Activated naive CD4-positive, alpha-beta T cell treated with anti-CD3 and anti-CD28 coated beads, Interleukin-2, amount 10 ng/mL, durations not matched to agents 7 days and 5 days (primary cell): ENCODE measurements at regions not wholly inside any gene's neighbourhood (a gene's known extent, or its start where the extent isn't known, plus 50 kb on each side); places are given as distances from the start of the nearest gene placed in this dataset.

Experiments
- CTCF ChIA-PET: fragments of 350-600 bp; sonication (Branson Sonifier 250); formaldehyde crosslinking; loops from one replicate; lab custom pipeline; 2021; ENCODE audit warnings: antibody characterized with exemption; lab: Charles Lee
- DNase-seq: peaks from one replicate; pipeline ENCODE4 v3.0.0-alpha.2; 2020
- H3K27ac Mint-ChIP-seq: one replicate; pipeline ENCODE4 v1.8.0; 2021; ENCODE audit warnings: mild to moderate bottlenecking, moderate library complexity, mixed read lengths
- H3K27me3 Mint-ChIP-seq: one replicate; pipeline ENCODE4 v1.8.0; 2021; ENCODE audit warnings: mild to moderate bottlenecking, mixed read lengths
- H3K36me3 Mint-ChIP-seq: one replicate; pipeline ENCODE4 v1.8.0; 2021; ENCODE audit warnings: mixed read lengths
- H3K4me1 Mint-ChIP-seq: one replicate; pipeline ENCODE4 v1.8.0; 2021; ENCODE audit warnings: mixed read lengths
- H3K4me3 Mint-ChIP-seq: one replicate; pipeline ENCODE4 v1.8.0; 2021; ENCODE audit warnings: mild to moderate bottlenecking, moderate library complexity, mixed read lengths
- H3K9me3 Mint-ChIP-seq: one replicate; pipeline ENCODE4 v1.8.0; 2021; ENCODE audit warnings: mixed read lengths

- CTCF ChIA-PET = interaction anchor here (0.8 kb wide), 1 partner anchor 168 kb away, joined by 3 read pairs; no protein-coding TSS in a partner anchor
- Mint-ChIP-seq H3K9me3 (peaks cover 25% of the 10 kb centered on the region), H3K4me3 (peak overlapping the region; percentile 62), H3K4me1 (peaks cover 74% of the 10 kb centered on the region), H3K27ac (peak overlapping the region; percentile 98), H3K36me3 (peaks cover 42% of the 10 kb centered on the region), H3K27me3 (peaks cover 3% of the 10 kb centered on the region)
- peak; percentile 89 for DNase-seq
These were observed 369.8 kb downstream of the SV2B start for GRCh38 chr15:91469632-91470567.

DNA sequence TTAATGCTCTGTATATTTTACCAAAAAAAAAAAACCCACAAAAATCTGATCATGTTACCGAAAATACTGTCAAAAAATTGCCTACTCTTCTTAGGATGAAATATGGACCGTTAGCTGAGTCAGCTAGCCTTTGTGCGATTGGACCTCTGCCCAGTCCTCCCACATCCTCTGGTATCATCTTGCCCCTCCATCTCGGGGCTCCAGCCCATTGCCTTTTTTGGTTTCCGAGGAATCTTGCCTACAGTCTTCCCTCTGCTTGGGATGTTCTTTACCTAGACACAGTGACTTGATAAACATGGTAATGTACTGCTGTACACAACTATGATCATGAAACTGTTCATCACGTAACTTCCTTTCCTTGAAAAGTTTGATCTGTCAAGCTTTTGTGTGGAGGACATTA, 371.4 kb downstream of the SV2B start:
- H3K4me3 Mint-ChIP-seq = no peak overlapping the region
- H3K4me1 Mint-ChIP-seq = peaks cover 76% of the 10 kb centered on the region
- no peaks in the 10 kb centered on the region for H3K27me3 Mint-ChIP-seq
- peaks cover 49% of the 10 kb centered on the region for H3K36me3 Mint-ChIP-seq
- CTCF ChIA-PET = no interaction called here
- DNase-seq = peak; percentile 36
- peak overlapping the region; percentile 98 for H3K27ac Mint-ChIP-seq
- H3K9me3 Mint-ChIP-seq = peaks cover 32% of the 10 kb centered on the region

GRCh38 chr15:91472316-91472756, 372.3 kb downstream of the SV2B start:
- DNase-seq = peak; percentile 68
- CTCF ChIA-PET = interaction anchor here (0.9 kb wide), 1 partner anchor 64 kb away, joined by 3 read pairs; no protein-coding TSS in a partner anchor
- peak overlapping the region; percentile 68 for H3K4me3 Mint-ChIP-seq
- H3K27ac Mint-ChIP-seq = peak overlapping the region; percentile 98
- H3K27me3 Mint-ChIP-seq = no peaks in the 10 kb centered on the region
- peaks cover 35% of the 10 kb centered on the region for H3K9me3 Mint-ChIP-seq
- peaks cover 55% of the 10 kb centered on the region for H3K36me3 Mint-ChIP-seq
- peaks cover 81% of the 10 kb centered on the region for H3K4me1 Mint-ChIP-seq

GRCh38 chr15:91473894-91474545, 374.0 kb downstream of the SV2B start:
- peaks cover 55% of the 10 kb centered on the region for H3K36me3 Mint-ChIP-seq
- no peak overlapping the region for H3K4me3 Mint-ChIP-seq
- DNase-seq = no peak
- CTCF ChIA-PET = no interaction called here
- no peaks in the 10 kb centered on the region for H3K27me3 Mint-ChIP-seq
- peaks cover 34% of the 10 kb centered on the region for H3K9me3 Mint-ChIP-seq
- peak overlapping the region; percentile 98 for H3K27ac Mint-ChIP-seq
- H3K4me1 Mint-ChIP-seq = peaks cover 79% of the 10 kb centered on the region

DNA sequence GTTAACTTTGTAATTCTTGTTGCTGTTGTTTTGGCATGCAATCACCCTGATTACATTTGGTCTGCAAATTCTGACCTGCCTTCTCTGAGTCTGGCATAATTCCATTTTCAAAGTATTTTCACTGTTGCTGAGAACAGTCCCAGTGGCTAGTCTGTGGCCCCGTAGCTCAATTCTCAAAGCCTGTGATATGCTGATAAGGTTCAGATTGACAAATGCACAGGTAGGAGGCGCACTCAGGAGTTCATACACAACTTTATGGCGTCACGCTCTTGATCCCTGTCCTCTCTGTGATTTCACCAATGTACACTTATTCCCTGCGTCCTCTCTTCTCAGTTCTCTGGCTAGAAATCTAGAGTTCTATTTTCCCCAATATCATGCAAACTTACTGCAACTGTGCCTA, 376.6 kb upstream of the SLCO3A1 start:
- no peak for DNase-seq
- CTCF ChIA-PET = no interaction called here
- Mint-ChIP-seq H3K27ac (no peak overlapping the region), H3K9me3 (peaks cover 30% of the 10 kb centered on the region), H3K27me3 (no peaks in the 10 kb centered on the region), H3K4me1 (peaks cover 79% of the 10 kb centered on the region), H3K36me3 (peaks cover 46% of the 10 kb centered on the region), H3K4me3 (no peak overlapping the region)

GRCh38 chr15:91478717-91479191, 374.8 kb upstream of the SLCO3A1 start:
- CTCF ChIA-PET = no interaction called here
- peaks cover 29% of the 10 kb centered on the region for H3K9me3 Mint-ChIP-seq
- peaks cover 84% of the 10 kb centered on the region for H3K4me1 Mint-ChIP-seq
- no peak for DNase-seq
- H3K27ac Mint-ChIP-seq = peak overlapping the region; percentile 82
- no peak overlapping the region for H3K4me3 Mint-ChIP-seq
- H3K27me3 Mint-ChIP-seq = no peaks in the 10 kb centered on the region
- H3K36me3 Mint-ChIP-seq = peaks cover 49% of the 10 kb centered on the region

DNA sequence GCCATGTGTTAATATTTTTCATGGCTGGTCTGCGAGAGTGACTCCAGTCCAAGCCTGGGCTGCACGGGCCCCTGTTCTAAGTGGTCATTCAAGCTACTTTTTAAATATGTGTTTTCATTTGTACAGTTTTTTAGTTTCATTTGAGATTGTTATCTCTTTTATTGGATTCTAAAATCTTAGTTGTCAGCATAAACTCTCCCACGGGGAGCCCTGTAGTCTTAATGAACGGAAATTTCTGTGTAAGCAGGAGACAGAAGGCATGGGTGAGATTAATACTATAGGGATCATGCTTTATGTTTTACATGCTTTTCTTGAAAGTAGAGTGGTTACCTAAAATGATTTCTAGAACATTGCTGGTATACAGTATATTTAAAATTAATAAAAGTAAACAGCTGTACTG, 373.1 kb upstream of the SLCO3A1 start:
- CTCF ChIA-PET = no interaction called here
- no peak for DNase-seq
- Mint-ChIP-seq H3K9me3 (peaks cover 31% of the 10 kb centered on the region), H3K27me3 (no peaks in the 10 kb centered on the region), H3K36me3 (peaks cover 58% of the 10 kb centered on the region), H3K27ac (peak overlapping the region; percentile 20), H3K4me3 (no peak overlapping the region), H3K4me1 (peaks cover 88% of the 10 kb centered on the region)

DNA sequence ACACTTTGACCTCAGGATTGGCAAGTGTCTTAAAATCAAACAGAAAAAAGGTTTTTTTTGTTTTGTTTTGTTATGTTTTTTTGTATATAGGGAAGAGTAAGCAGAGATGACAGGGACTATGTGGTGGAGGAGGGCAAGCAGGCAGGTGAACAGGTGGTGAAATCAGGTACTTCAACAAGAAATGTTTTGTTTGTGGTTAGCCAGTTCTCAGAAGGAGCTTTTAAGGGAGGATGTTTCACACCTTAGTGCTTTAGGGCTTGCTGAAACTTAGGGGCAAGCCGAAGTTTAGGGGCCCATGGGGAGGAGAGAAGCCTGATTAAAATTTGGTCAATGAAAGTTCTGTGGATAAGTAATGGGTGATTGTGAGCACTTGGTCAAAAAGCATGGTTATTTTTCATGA, 370.7 kb upstream of the SLCO3A1 start:
- peaks cover 36% of the 10 kb centered on the region for H3K9me3 Mint-ChIP-seq
- DNase-seq = peak; percentile 66
- no peaks in the 10 kb centered on the region for H3K27me3 Mint-ChIP-seq
- H3K27ac Mint-ChIP-seq = peak overlapping the region; percentile 91
- H3K4me1 Mint-ChIP-seq = peaks cover 87% of the 10 kb centered on the region
- CTCF ChIA-PET = no interaction called here
- H3K36me3 Mint-ChIP-seq = peaks cover 60% of the 10 kb centered on the region
- H3K4me3 Mint-ChIP-seq = no peak overlapping the region

DNA sequence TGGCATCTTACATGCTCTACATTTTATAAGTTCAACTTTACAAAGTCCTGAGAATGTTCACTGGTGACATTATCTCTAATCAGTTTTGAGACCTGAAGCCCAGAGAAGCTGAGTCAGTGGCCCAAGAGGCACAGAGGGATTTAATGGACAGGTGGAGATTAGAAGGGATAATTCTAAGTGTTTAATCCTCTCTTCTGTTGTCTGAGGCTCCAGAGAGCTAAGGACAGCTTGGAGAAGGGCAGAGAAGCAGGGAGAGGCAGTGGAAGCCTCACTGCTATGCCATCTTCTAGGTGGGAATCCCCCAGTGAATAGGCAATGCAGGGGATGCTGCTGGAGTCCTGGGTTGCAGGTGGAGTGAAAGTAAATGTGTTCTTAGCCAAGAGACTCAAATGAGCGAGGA, 369.4 kb upstream of the SLCO3A1 start:
- H3K36me3 Mint-ChIP-seq = peaks cover 56% of the 10 kb centered on the region
- H3K9me3 Mint-ChIP-seq = peaks cover 35% of the 10 kb centered on the region
- peak overlapping the region; percentile 91 for H3K27ac Mint-ChIP-seq
- H3K4me3 Mint-ChIP-seq = no peak overlapping the region
- no peaks in the 10 kb centered on the region for H3K27me3 Mint-ChIP-seq
- CTCF ChIA-PET = no interaction called here
- peaks cover 77% of the 10 kb centered on the region for H3K4me1 Mint-ChIP-seq
- no peak for DNase-seq

GRCh38 chr15:91488452-91488851, 365.1 kb upstream of the SLCO3A1 start:
- H3K27me3 Mint-ChIP-seq = peaks cover 4% of the 10 kb centered on the region
- H3K4me1 Mint-ChIP-seq = peaks cover 48% of the 10 kb centered on the region
- CTCF ChIA-PET = interaction anchor here (1.1 kb wide), 1 partner anchor 64 kb away, joined by 3 read pairs; no protein-coding TSS in a partner anchor
- H3K36me3 Mint-ChIP-seq = peaks cover 51% of the 10 kb centered on the region
- DNase-seq = no peak
- H3K27ac Mint-ChIP-seq = no peak overlapping the region
- peaks cover 29% of the 10 kb centered on the region for H3K9me3 Mint-ChIP-seq
- no peak overlapping the region for H3K4me3 Mint-ChIP-seq

GRCh38 chr15:91490211-91490610, 363.3 kb upstream of the SLCO3A1 start:
- H3K27me3 Mint-ChIP-seq = peaks cover 4% of the 10 kb centered on the region
- peaks cover 30% of the 10 kb centered on the region for H3K4me1 Mint-ChIP-seq
- H3K27ac Mint-ChIP-seq = no peak overlapping the region
- H3K4me3 Mint-ChIP-seq = no peak overlapping the region
- peaks cover 20% of the 10 kb centered on the region for H3K9me3 Mint-ChIP-seq
- no peak for DNase-seq
- CTCF ChIA-PET = no interaction called here
- peaks cover 35% of the 10 kb centered on the region for H3K36me3 Mint-ChIP-seq

DNA sequence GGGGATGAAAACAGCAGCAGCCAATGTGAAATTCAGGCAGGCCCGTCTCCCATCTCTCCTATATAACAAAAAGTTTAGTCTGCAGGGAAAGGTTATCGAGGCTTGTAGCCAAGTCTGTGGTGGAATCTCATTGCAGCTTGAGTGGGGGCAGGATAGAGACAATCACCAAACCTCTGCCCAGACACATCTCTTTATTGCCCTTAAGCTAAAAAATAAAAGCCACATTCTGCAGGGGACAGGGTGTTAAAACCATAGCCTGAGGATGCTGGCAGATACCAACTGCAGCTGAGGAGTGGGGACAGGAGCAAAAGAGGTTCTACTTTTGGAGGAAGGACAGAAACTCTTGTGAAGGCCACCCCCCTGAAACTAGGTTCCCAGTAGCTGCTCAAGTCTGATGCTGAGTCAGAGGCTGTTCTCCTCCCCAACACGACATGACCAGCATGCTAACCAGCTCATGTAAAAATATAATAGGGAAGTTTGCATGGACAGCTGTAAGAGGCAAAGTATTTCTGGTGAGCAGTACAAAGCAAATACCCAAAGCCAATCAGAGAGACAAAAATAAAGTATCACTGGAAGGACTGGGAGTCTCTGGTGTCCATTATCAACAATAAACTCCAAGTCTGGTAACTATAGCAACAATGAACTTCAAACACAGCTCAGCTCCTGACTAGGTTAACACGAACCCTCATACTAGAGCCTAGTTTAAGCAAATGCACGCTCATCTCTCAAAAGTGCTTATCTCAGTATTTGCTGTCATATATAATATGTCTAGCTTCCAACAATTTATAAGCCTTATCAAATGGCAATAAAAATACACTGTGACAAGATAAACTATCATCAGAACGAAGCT, 362.2 kb upstream of the SLCO3A1 start:
- DNase-seq = no peak
- Mint-ChIP-seq H3K4me3 (no peak overlapping the region), H3K27me3 (peaks cover 4% of the 10 kb centered on the region), H3K9me3 (peaks cover 18% of the 10 kb centered on the region), H3K27ac (peak overlapping the region; percentile 52), H3K4me1 (peaks cover 20% of the 10 kb centered on the region), H3K36me3 (peaks cover 29% of the 10 kb centered on the region)
- CTCF ChIA-PET = no interaction called here

- CTCF ChIA-PET = no interaction called here
- H3K4me1 Mint-ChIP-seq = peaks cover 3% of the 10 kb centered on the region
- DNase-seq = no peak
- peaks cover 6% of the 10 kb centered on the region for H3K9me3 Mint-ChIP-seq
- peaks cover 18% of the 10 kb centered on the region for H3K36me3 Mint-ChIP-seq
- H3K4me3 Mint-ChIP-seq = no peak overlapping the region
- no peak overlapping the region for H3K27ac Mint-ChIP-seq
- H3K27me3 Mint-ChIP-seq = peaks cover 12% of the 10 kb centered on the region
These were observed 356.5 kb upstream of the SLCO3A1 start for GRCh38 chr15:91496754-91497691.
